ENCODE measurements at regions not wholly inside any gene's neighbourhood (a gene's known extent, or its start where the extent isn't known, plus 50 kb on each side); places are given as distances from the start of the nearest gene placed in this dataset.

DNA sequence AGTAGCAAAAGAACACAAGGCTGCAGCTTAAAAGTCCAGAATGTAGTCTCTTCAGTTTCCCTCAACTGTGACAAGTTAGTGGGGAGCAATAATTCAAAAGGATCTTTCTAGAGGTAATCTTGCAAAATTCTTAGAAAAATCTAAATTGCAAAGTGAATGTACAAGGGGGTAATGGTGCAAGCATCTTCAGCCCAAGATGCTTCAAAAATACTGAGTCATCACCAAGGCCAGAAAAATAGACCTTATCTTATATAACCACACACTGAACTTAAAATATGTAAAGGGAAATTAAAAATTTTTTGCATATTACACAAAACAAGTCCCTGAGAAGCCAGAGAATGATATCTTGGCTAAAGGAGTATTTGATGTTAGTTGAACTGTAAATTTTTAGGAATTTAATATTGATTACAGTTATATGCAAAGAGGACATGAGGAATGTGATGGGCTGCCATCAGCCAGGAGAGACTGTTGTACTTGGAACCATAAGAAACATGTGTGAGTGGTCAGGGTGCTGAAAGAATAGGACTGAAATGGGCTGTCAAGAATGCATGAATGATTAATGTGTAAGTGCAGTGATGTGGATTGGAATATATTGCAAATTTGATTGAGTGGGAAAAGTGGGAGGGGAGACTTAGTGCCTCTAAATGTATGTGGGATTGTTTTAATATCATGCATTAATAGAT is 85.7 kb upstream of the LIN7C start:
- TF ChIP-seq, protein P1, sequence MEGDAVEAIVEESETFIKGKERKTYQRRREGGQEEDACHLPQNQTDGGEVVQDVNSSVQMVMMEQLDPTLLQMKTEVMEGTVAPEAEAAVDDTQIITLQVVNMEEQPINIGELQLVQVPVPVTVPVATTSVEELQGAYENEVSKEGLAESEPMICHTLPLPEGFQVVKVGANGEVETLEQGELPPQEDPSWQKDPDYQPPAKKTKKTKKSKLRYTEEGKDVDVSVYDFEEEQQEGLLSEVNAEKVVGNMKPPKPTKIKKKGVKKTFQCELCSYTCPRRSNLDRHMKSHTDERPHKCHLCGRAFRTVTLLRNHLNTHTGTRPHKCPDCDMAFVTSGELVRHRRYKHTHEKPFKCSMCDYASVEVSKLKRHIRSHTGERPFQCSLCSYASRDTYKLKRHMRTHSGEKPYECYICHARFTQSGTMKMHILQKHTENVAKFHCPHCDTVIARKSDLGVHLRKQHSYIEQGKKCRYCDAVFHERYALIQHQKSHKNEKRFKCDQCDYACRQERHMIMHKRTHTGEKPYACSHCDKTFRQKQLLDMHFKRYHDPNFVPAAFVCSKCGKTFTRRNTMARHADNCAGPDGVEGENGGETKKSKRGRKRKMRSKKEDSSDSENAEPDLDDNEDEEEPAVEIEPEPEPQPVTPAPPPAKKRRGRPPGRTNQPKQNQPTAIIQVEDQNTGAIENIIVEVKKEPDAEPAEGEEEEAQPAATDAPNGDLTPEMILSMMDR (IDR thresholded peaks at IDR 0.05; ENCODE audit: insufficient read depth, low read length, severe bottlenecking), result no peak

DNA sequence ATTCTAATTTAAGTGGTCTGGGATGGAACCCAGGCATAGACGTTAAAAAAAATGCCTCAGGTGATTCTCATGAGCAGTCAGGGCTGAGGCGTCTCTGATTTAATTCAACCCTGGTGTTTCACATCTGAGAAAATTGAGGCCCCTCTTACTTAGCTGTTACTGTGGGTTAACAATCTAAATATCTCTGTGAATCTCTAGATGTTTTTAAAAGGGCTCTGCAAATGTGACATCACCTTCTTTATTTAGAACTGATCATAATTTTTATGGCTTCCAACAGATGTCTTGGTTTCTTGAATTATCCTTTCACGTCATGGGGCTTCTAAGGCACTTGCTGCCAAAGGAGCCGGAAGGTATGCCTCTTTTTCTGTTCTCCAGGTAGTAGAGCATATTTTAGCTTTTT is 76.1 kb upstream of the LIN7C start:
- H3K36me3 ChIP-seq (ENCODE audit: control insufficient read depth, insufficient read depth, low read length), result no peaks in the 10 kb centered on the region
- H3K27me3 ChIP-seq (ENCODE audit: control insufficient read depth, insufficient read depth, low read length), result no peaks in the 10 kb centered on the region
- DNase-seq (ENCODE audit: low read depth), result no peak
- no peak overlapping the region for H3K4me3 ChIP-seq (ENCODE audit: low read depth, low read length)
- TF ChIP-seq, protein P1 (IDR thresholded peaks at IDR 0.05; ENCODE audit: insufficient read depth, low read length, severe bottlenecking), result no peak
- FAIRE-seq, result no peak

More for the DNA sequence above, 85.7 kb upstream of the LIN7C start:
- no peak overlapping the region for H3K4me3 ChIP-seq (ENCODE audit: low read depth, low read length)
- no peak for DNase-seq (ENCODE audit: low read depth)
- H3K36me3 ChIP-seq (ENCODE audit: control insufficient read depth, insufficient read depth, low read length), result no peaks in the 10 kb centered on the region
- H3K27me3 ChIP-seq (ENCODE audit: control insufficient read depth, insufficient read depth, low read length), result no peaks in the 10 kb centered on the region
- no peak for FAIRE-seq

DNA sequence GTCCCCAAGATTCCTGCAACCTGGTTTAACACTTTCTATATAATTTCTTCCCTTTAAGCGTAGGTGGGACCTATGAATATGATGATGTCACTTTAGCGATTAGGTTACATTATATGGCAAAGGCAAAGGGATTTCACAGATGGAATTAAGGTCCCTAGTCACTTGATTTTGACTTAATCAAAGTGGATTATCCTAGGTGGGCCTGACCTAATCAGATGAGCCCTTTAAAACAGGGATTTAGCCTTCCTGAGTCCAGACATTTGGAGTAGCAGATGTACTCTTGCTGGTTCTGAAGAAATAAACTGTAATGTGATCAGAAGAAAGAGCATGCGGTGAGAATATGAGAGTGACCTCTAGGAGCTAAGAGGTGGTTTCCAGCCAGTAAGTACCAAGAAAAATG is 67.8 kb upstream of the LIN7C start:
- Histone ChIP-seq H3K36me3 (ENCODE audit: control insufficient read depth, insufficient read depth, low read length) (no peaks in the 10 kb centered on the region), H3K4me3 (ENCODE audit: low read depth, low read length) (no peak overlapping the region), H3K27me3 (ENCODE audit: control insufficient read depth, insufficient read depth, low read length) (peaks cover 2% of the 10 kb centered on the region)
- no peak for FAIRE-seq
- TF ChIP-seq, protein P1 (IDR thresholded peaks at IDR 0.05; ENCODE audit: insufficient read depth, low read length, severe bottlenecking), result no peak
- DNase-seq (ENCODE audit: low read depth), result no peak

DNA sequence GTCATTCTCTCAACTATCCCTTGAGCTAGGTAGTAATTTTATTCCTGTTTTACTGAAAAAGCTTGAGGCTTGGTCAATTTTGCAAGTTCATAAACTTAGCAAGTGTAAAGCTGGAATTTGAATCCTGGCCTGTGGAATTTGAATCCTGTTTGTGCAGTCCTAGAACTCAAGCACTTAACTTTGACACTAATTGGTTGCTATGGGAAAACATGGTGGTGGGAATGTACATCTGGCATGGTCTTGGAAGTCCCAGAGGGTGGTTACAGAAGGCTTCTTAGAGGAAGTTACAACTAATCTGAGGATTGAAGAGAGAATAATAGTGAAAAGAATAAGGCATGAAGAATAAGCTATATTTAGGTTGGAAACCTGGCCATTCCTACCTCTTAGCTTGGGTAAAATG is 66.5 kb upstream of the LIN7C start:
- Histone ChIP-seq H3K27me3 (ENCODE audit: control insufficient read depth, insufficient read depth, low read length) (peaks cover 2% of the 10 kb centered on the region), H3K36me3 (ENCODE audit: control insufficient read depth, insufficient read depth, low read length) (no peaks in the 10 kb centered on the region), H3K4me3 (ENCODE audit: low read depth, low read length) (no peak overlapping the region)
- DNase-seq (ENCODE audit: low read depth) (no peak), FAIRE-seq (no peak)
- TF ChIP-seq, protein P1 (IDR thresholded peaks at IDR 0.05; ENCODE audit: insufficient read depth, low read length, severe bottlenecking), result no peak

DNA sequence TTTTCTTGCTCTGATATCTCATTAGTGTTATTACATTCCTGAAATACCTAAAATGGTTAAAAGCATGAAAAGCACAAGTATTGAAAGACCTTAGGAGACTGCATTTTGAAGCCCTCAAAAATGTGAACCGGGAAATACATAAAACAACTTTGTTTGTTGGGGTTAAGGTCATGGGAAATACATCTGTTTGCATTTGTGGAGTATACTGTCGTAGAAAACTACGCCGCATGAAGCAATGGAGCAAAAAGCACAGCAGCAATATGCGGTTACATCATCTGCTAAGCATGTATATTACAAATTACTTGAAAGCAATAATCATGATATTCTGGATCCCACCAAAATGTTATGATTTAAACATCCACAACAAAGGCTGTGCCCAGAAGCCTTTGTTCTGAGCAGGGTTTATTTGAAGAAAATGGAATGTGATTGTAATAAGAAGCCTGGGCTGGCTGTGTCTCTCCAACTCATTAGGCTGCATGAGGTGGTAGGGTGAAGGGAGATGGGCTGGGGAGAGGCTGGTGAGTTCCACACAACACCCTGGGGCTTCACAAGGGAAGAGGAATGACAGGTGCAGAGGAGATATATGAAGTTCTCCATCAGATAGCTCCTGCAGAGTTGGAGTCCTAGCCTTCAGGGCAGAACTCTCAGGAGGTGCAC is 64.7 kb upstream of the LIN7C start:
- Histone ChIP-seq H3K36me3 (ENCODE audit: control insufficient read depth, insufficient read depth, low read length) (no peaks in the 10 kb centered on the region), H3K4me3 (ENCODE audit: low read depth, low read length) (no peak overlapping the region), H3K27me3 (ENCODE audit: control insufficient read depth, insufficient read depth, low read length) (peaks cover 2% of the 10 kb centered on the region)
- FAIRE-seq, result no peak
- DNase-seq (ENCODE audit: low read depth), result no peak
- TF ChIP-seq, protein P1 (IDR thresholded peaks at IDR 0.05; ENCODE audit: insufficient read depth, low read length, severe bottlenecking), result no peak
